HL-60 (cell line): ENCODE measurements at regions not wholly inside any gene's neighbourhood (a gene's known extent, or its start where the extent isn't known, plus 50 kb on each side); places are given as distances from the start of the nearest gene placed in this dataset.

Experiments used
- DNase-seq, 2 experiments: peaks; one replicate each; pipeline ENCODE4 v3.0.0-alpha.2; 2010 to 2020; ENCODE audit warnings: low read depth in 1 of 2, low spot score in 1 of 2
- H3K27ac ChIP-seq: fragments of 250-450 bp; sonication (Bioruptor Pico); replicated peaks from 2 replicates; pipeline ENCODE4 v1.5.1; 2020; ENCODE audit warnings: mild to moderate bottlenecking, moderate library complexity
- H3K27me3 ChIP-seq: fragments of 250-450 bp; sonication (Bioruptor Pico); 2 replicates; pipeline ENCODE4 v1.5.1; 2021; ENCODE audit warnings: mild to moderate bottlenecking, moderate library complexity; ENCODE audit not compliant: insufficient read depth, poor library complexity, severe bottlenecking
- H3K4me3 ChIP-seq: replicated peaks from 2 replicates; pipeline ENCODE4 v1.5.1; 2011; ENCODE audit warnings: mild to moderate bottlenecking, control low read depth, low read length; ENCODE audit not compliant: insufficient read depth
- CTCF ChIP-seq: IDR thresholded peaks from one replicate; pipeline ENCODE4 v1.5.1; 2011; ENCODE audit warnings: low read length, control low read depth, inconsistent platforms; ENCODE audit not compliant: insufficient read depth
- GABPA ChIP-seq: IDR thresholded peaks from 2 replicates; pipeline ENCODE4 v1.6.1; 2012; ENCODE audit warnings: low read depth
- POLR2AphosphoS5 ChIP-seq: IDR thresholded peaks from 2 replicates; pipeline ENCODE4 v1.6.1; 2012; ENCODE audit warnings: low read depth
- REST ChIP-seq: IDR thresholded peaks from 2 replicates; pipeline ENCODE4 v1.6.1; 2012; ENCODE audit warnings: low read depth; ENCODE audit not compliant: insufficient replicate concordance
- SPI1 ChIP-seq: IDR thresholded peaks from 2 replicates; pipeline ENCODE4 v1.6.1; 2012; ENCODE audit warnings: low read depth, mild to moderate bottlenecking, borderline replicate concordance

- DNase-seq: no peak
- TF ChIP-seq REST: no peak
- TF ChIP-seq GABPA: no peak
- TF ChIP-seq CTCF: no peak
- TF ChIP-seq SPI1: no peak
- no peak for TF ChIP-seq POLR2AphosphoS5
- Histone ChIP-seq H3K27ac (no peak overlapping the region), H3K4me3 (no peak overlapping the region), H3K27me3 (no peaks in the 10 kb centered on the region)
Observed at GRCh38 chr20:23214903-23215302, 128.8 kb upstream of the CD93 start.

GRCh38 chr20:23212464-23212995 is 126.4 kb upstream of the CD93 start:
- H3K27me3 ChIP-seq: no peaks in the 10 kb centered on the region
- no peak overlapping the region for H3K27ac ChIP-seq
- H3K4me3 ChIP-seq: no peak overlapping the region
- no peak for TF ChIP-seq CTCF
- TF ChIP-seq SPI1: no peak
- TF ChIP-seq GABPA: no peak
- TF ChIP-seq POLR2AphosphoS5: no peak
- TF ChIP-seq REST: no peak
- no peak for DNase-seq

GRCh38 chr20:23212011-23212410 is 125.9 kb upstream of the CD93 start:
- TF ChIP-seq CTCF (no peak), SPI1 (no peak), POLR2AphosphoS5 (no peak), GABPA (no peak), REST (no peak)
- no peak for DNase-seq
- no peaks in the 10 kb centered on the region for H3K27me3 ChIP-seq
- H3K27ac ChIP-seq: no peak overlapping the region
- no peak overlapping the region for H3K4me3 ChIP-seq
